Thyroid gland (tissue), 4 donors: ENCODE measurements at regions not wholly inside any gene's neighbourhood (a gene's known extent, or its start where the extent isn't known, plus 50 kb on each side); places are given as distances from the start of the nearest gene placed in this dataset.
"Not testable (repeated sequence)": the region's sequence is repeated elsewhere in the genome, so short reads cannot be mapped to it uniquely, and the experiment has no call there.

Source experiments
- DNase-seq, 2 donors: peaks; one replicate each; pipeline ENCODE4 v3.0.0-alpha.2; 2019
- H3K27ac ChIP-seq, 3 donors: fragments of 200-600 bp; sonication (generic); 1 replicate in 2 of 3; 2 replicates in 1 of 3; pipeline ENCODE4 v1.5.1; 2016 to 2019; ENCODE audit warnings: mild to moderate bottlenecking in 1 of 3, moderate library complexity in 1 of 3
- H3K27me3 ChIP-seq: fragments of 200-600 bp; sonication (generic); one replicate; pipeline ENCODE4 v1.5.1; 2019
- H3K36me3 ChIP-seq, 2 donors: fragments of 200-600 bp; sonication (generic); one replicate each; pipeline ENCODE4 v1.5.1; 2016 to 2019
- H3K4me1 ChIP-seq, 2 donors: fragments of 200-600 bp; sonication (generic); one replicate each; pipeline ENCODE4 v1.5.1; 2017 to 2019
- H3K4me3 ChIP-seq, 3 donors: fragments of 200-600 bp; sonication (generic); replicated peaks in 1 of 3; 1 replicate in 2 of 3; 2 replicates in 1 of 3; pipeline ENCODE4 v1.5.1; 2016; ENCODE audit warnings: mild to moderate bottlenecking in 1 of 3
- H3K9me3 ChIP-seq: fragments of 200-600 bp; sonication (generic); one replicate; pipeline ENCODE4 v1.5.1; 2017
- CTCF ChIP-seq, 6 experiments: fragments of 200-600 bp in 3 of 6; fragments of 450-650 bp in 3 of 6; sonication (generic) in 3 of 6; IDR thresholded peaks; one replicate each; pipeline ENCODE4 v1.5.1; 2016 to 2019; ENCODE audit warnings: antibody characterized with exemption in 6 of 6, mild to moderate bottlenecking in 2 of 6, inconsistent platforms in 1 of 6, moderate library complexity in 1 of 6
- POLR2A ChIP-seq, 2 donors: fragments of 450-650 bp; IDR thresholded peaks; one replicate each; pipeline ENCODE4 v1.6.1; 2017; ENCODE audit warnings: antibody characterized with exemption in 2 of 2, mild to moderate bottlenecking in 2 of 2, moderate library complexity in 1 of 2
- WGBS, 2 donors: methylation state at CpG; one replicate each; pipeline ENCODE4 v1.1.5; 2017; 5-methylcytosine and 5-hydroxymethylcytosine counted together
- intact Hi-C: fragments of 100-400 bp; cut with DNase I; formaldehyde crosslinking; loops from one replicate; pipeline ENCODE4 v1.15.1; 2023

GRCh38 chr14:47917344-47917954, 242.0 kb upstream of the MDGA2 start:
- WGBS, 2 donors: 50 to 52% methylated on average over 5 of the region's 5 CpGs
- peak; percentile 46 to 59 for DNase-seq
- Histone ChIP-seq H3K4me1 (no peaks in the 10 kb centered on the region), H3K27ac (no peak overlapping the region), H3K27me3 (no peaks in the 10 kb centered on the region), H3K36me3 (no peaks in the 10 kb centered on the region), H3K9me3 (no peaks in the 10 kb centered on the region), H3K4me3 (no peak overlapping the region)
- intact Hi-C loops: loop anchor here (5.0 kb wide), 1 partner anchor 480 kb away; no protein-coding TSS in a partner anchor
- TF ChIP-seq POLR2A (IDR thresholded peaks at IDR 0.05) (no peak), CTCF (IDR thresholded peaks at IDR 0.05) (peak; percentile 21 to 79 (median 54))

- H3K4me1 ChIP-seq, H3K9me3 ChIP-seq, intact Hi-C loops, H3K4me3 ChIP-seq, H3K27ac ChIP-seq, H3K27me3 ChIP-seq, DNase-seq, H3K36me3 ChIP-seq: not testable (repeated sequence)
- WGBS, 2 donors: 93 to 96% methylated on average over 19 to 25 of the region's 25 CpGs
These were observed 225.7 kb upstream of the MDGA2 start for GRCh38 chr14:47901141-47901540.

- no peak overlapping the region for H3K4me3 ChIP-seq
- DNase-seq: no peak
- TF ChIP-seq CTCF (IDR thresholded peaks at IDR 0.05) (no peak), POLR2A (IDR thresholded peaks at IDR 0.05) (no peak)
- no peaks in the 10 kb centered on the region for H3K9me3 ChIP-seq
- no peaks in the 10 kb centered on the region for H3K27me3 ChIP-seq
- H3K4me1 ChIP-seq: no peaks in the 10 kb centered on the region
- WGBS, 2 donors: 70 to 84% methylated on average over 5 of the region's 5 CpGs
- H3K27ac ChIP-seq: no peak overlapping the region
- intact Hi-C loops: no loop called here
- no peaks in the 10 kb centered on the region for H3K36me3 ChIP-seq
These were observed 224.3 kb upstream of the MDGA2 start for GRCh38 chr14:47899685-47900084.

GRCh38 chr14:47874350-47874749, 198.9 kb upstream of the MDGA2 start:
- no peak overlapping the region for H3K27ac ChIP-seq
- no peaks in the 10 kb centered on the region for H3K36me3 ChIP-seq
- H3K27me3 ChIP-seq: no peaks in the 10 kb centered on the region
- no peaks in the 10 kb centered on the region for H3K4me1 ChIP-seq
- no peak overlapping the region for H3K4me3 ChIP-seq
- DNase-seq: no peak
- intact Hi-C loops: no loop called here
- 92 to 95% methylated on average over 7 of the region's 7 CpGs for WGBS, 2 donors
- no peaks in the 10 kb centered on the region for H3K9me3 ChIP-seq
- TF ChIP-seq POLR2A (IDR thresholded peaks at IDR 0.05): no peak
- no peak for TF ChIP-seq CTCF (IDR thresholded peaks at IDR 0.05)

GRCh38 chr14:47872588-47872987, 197.2 kb upstream of the MDGA2 start:
- intact Hi-C loops: no loop called here
- no peak for TF ChIP-seq CTCF (IDR thresholded peaks at IDR 0.05)
- no peak for TF ChIP-seq POLR2A (IDR thresholded peaks at IDR 0.05)
- 88 to 92% methylated on average over 2 of the region's 2 CpGs for WGBS, 2 donors
- Histone ChIP-seq H3K4me3 (no peak overlapping the region), H3K27me3 (no peaks in the 10 kb centered on the region), H3K9me3 (no peaks in the 10 kb centered on the region), H3K4me1 (no peaks in the 10 kb centered on the region), H3K27ac (no peak overlapping the region), H3K36me3 (no peaks in the 10 kb centered on the region)
- DNase-seq: no peak

- intact Hi-C loops: no loop called here
These were observed 188.0 kb upstream of the MDGA2 start for GRCh38 chr14:47863441-47863840.

More at GRCh38 chr14:47863441-47863840, 188.0 kb upstream of the MDGA2 start:
- no peak for TF ChIP-seq POLR2A (IDR thresholded peaks at IDR 0.05)
- TF ChIP-seq CTCF (IDR thresholded peaks at IDR 0.05): no peak
- Histone ChIP-seq H3K27ac (no peak overlapping the region), H3K36me3 (no peaks in the 10 kb centered on the region), H3K27me3 (no peaks in the 10 kb centered on the region), H3K4me1 (no peaks in the 10 kb centered on the region), H3K9me3 (no peaks in the 10 kb centered on the region), H3K4me3 (no peak overlapping the region)
- no peak for DNase-seq
